ENCODE measurements at regions not wholly inside any gene's neighbourhood (a gene's known extent, or its start where the extent isn't known, plus 50 kb on each side); places are given as distances from the start of the nearest gene placed in this dataset.

- Histone ChIP-seq H3K4me3 (no peak overlapping the region), H3K27ac (no peak overlapping the region), H3K9me3 (no peaks in the 10 kb centered on the region), H3K4me1 (peaks cover 11% of the 10 kb centered on the region), H3K27me3 (no peaks in the 10 kb centered on the region), H3K36me3 (no peaks in the 10 kb centered on the region)
- no peak for TF ChIP-seq POLR2AphosphoS5 (IDR thresholded peaks at IDR 0.05)
- TF ChIP-seq EP300 (IDR thresholded peaks at IDR 0.05) = no peak
- no peak for TF ChIP-seq POLR2A (IDR thresholded peaks at IDR 0.05)
- no peak for TF ChIP-seq CTCF (IDR thresholded peaks at IDR 0.05)
- 100% methylated on average over 7 of the region's 8 CpGs for WGBS
- no peak for DNase-seq (ENCODE audit: low spot score in 2 of 2)
Observed at GRCh38 chr6:163648868-163649267, 234.3 kb downstream of the QKI start.

- H3K36me3 ChIP-seq = no peaks in the 10 kb centered on the region
- TF ChIP-seq EP300 (IDR thresholded peaks at IDR 0.05) (no peak), POLR2A (IDR thresholded peaks at IDR 0.05) (no peak), CTCF (IDR thresholded peaks at IDR 0.05) (no peak), POLR2AphosphoS5 (IDR thresholded peaks at IDR 0.05) (no peak)
- no peaks in the 10 kb centered on the region for H3K9me3 ChIP-seq
- H3K4me3 ChIP-seq = no peak overlapping the region
- peaks cover 11% of the 10 kb centered on the region for H3K4me1 ChIP-seq
- no peaks in the 10 kb centered on the region for H3K27me3 ChIP-seq
- 100% methylated on average over 2 of the region's 8 CpGs for WGBS
- no peak overlapping the region for H3K27ac ChIP-seq
- no peak for DNase-seq (ENCODE audit: low spot score in 2 of 2)
Observed at GRCh38 chr6:163647624-163648023, 233.1 kb downstream of the QKI start.

GRCh38 chr6:163646866-163647265, 232.3 kb downstream of the QKI start:
- Histone ChIP-seq H3K4me3 (no peak overlapping the region), H3K9me3 (no peaks in the 10 kb centered on the region), H3K4me1 (peaks cover 7% of the 10 kb centered on the region), H3K27me3 (no peaks in the 10 kb centered on the region), H3K27ac (no peak overlapping the region), H3K36me3 (no peaks in the 10 kb centered on the region)
- TF ChIP-seq POLR2A (IDR thresholded peaks at IDR 0.05) = no peak
- TF ChIP-seq CTCF (IDR thresholded peaks at IDR 0.05) = no peak
- TF ChIP-seq EP300 (IDR thresholded peaks at IDR 0.05) = no peak
- TF ChIP-seq POLR2AphosphoS5 (IDR thresholded peaks at IDR 0.05) = no peak
- 83% methylated on average over 3 of the region's 3 CpGs for WGBS
- no peak for DNase-seq (ENCODE audit: low spot score in 2 of 2)

- Histone ChIP-seq H3K27ac (no peak overlapping the region), H3K27me3 (no peaks in the 10 kb centered on the region), H3K4me3 (no peak overlapping the region), H3K4me1 (peaks cover 4% of the 10 kb centered on the region), H3K36me3 (no peaks in the 10 kb centered on the region), H3K9me3 (no peaks in the 10 kb centered on the region)
- no peak for TF ChIP-seq CTCF (IDR thresholded peaks at IDR 0.05)
- no peak for TF ChIP-seq EP300 (IDR thresholded peaks at IDR 0.05)
- TF ChIP-seq POLR2AphosphoS5 (IDR thresholded peaks at IDR 0.05) = no peak
- no peak for TF ChIP-seq POLR2A (IDR thresholded peaks at IDR 0.05)
- no peak for DNase-seq (ENCODE audit: low spot score in 2 of 2)
- WGBS = 74% methylated on average over 9 of the region's 9 CpGs
Observed at GRCh38 chr6:163646133-163646532, 231.6 kb downstream of the QKI start.

- H3K36me3 ChIP-seq = no peaks in the 10 kb centered on the region
- no peak overlapping the region for H3K4me3 ChIP-seq
- no peak for TF ChIP-seq POLR2AphosphoS5 (IDR thresholded peaks at IDR 0.05)
- TF ChIP-seq POLR2A (IDR thresholded peaks at IDR 0.05) = no peak
- no peak for TF ChIP-seq CTCF (IDR thresholded peaks at IDR 0.05)
- no peaks in the 10 kb centered on the region for H3K9me3 ChIP-seq
- no peak overlapping the region for H3K27ac ChIP-seq
- no peak for DNase-seq (ENCODE audit: low spot score in 2 of 2)
- WGBS = 48% methylated on average over 10 of the region's 10 CpGs
- peaks cover 4% of the 10 kb centered on the region for H3K4me1 ChIP-seq
- H3K27me3 ChIP-seq = no peaks in the 10 kb centered on the region
Observed at GRCh38 chr6:163645560-163645959, 231.0 kb downstream of the QKI start.
